OCI-LY7 (cell line): ENCODE measurements at regions not wholly inside any gene's neighbourhood (a gene's known extent, or its start where the extent isn't known, plus 50 kb on each side); places are given as distances from the start of the nearest gene placed in this dataset.

Experiments used
- EZH2phosphoT487 ChIP-seq: fragments of 200-600 bp; sonication (generic); IDR thresholded peaks from 2 replicates; pipeline ENCODE4 v1.6.1; 2018; ENCODE audit warnings: low read depth, borderline replicate concordance, mild to moderate bottlenecking, mixed run types, antibody characterized with exemption, low read length, moderate library complexity, mixed read lengths
- TF ChIP-seq, protein P1 (sequence below): fragments of 200-600 bp; sonication (generic); conservative IDR thresholded peaks from 2 replicates; pipeline ENCODE4 v1.5.1; 2014; ENCODE audit warnings: mild to moderate bottlenecking, antibody characterized with exemption, low read length, moderate library complexity, mixed read lengths

DNA sequence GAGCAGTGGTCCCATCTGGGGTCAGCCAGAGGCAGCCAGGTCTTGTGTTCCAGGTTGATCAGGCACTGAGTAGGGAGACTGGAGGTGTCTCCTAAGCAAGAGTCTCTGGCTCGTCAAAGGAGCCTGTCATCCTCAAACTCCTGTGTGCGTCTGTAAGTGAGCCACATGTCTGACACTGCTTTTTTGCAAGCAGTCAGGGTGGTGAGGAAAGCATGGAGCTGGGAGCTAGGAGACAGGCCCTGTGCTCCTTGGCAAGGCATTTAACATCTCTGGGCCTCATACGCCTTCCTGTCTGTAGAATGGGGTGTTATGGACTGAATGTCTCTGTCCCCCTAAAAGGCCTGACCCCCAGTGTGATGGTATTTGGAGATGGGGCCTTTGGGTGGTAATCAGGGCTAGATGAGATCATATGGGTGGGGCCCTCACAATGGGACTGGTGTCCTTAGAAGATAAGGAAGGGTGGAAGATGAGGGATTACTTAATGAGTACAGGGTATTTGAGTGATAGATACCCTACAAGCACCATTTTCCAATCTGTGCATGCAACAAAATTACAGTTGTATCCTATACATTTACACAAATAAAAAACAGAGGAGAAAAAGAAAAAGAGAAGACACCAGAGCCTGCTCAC lies 53.0 kb downstream of the ARL6IP4 start:
- TF ChIP-seq, protein P1, sequence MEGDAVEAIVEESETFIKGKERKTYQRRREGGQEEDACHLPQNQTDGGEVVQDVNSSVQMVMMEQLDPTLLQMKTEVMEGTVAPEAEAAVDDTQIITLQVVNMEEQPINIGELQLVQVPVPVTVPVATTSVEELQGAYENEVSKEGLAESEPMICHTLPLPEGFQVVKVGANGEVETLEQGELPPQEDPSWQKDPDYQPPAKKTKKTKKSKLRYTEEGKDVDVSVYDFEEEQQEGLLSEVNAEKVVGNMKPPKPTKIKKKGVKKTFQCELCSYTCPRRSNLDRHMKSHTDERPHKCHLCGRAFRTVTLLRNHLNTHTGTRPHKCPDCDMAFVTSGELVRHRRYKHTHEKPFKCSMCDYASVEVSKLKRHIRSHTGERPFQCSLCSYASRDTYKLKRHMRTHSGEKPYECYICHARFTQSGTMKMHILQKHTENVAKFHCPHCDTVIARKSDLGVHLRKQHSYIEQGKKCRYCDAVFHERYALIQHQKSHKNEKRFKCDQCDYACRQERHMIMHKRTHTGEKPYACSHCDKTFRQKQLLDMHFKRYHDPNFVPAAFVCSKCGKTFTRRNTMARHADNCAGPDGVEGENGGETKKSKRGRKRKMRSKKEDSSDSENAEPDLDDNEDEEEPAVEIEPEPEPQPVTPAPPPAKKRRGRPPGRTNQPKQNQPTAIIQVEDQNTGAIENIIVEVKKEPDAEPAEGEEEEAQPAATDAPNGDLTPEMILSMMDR, result no peak
- TF ChIP-seq EZH2phosphoT487, result no peak
